ENCODE measurements at regions not wholly inside any gene's neighbourhood (a gene's known extent, or its start where the extent isn't known, plus 50 kb on each side); places are given as distances from the start of the nearest gene placed in this dataset.

GRCh38 chr13:80469853-80470381 lies 129.0 kb upstream of the SPRY2 start:
- TF ChIP-seq CTCF (conservative IDR thresholded peaks at IDR 0.05; ENCODE audit: low read length) (no peak), EZH2phosphoT487 (IDR thresholded peaks at IDR 0.05; ENCODE audit: borderline replicate concordance, low read depth, low read length) (no peak)
